ENCODE measurements at regions not wholly inside any gene's neighbourhood (a gene's known extent, or its start where the extent isn't known, plus 50 kb on each side); places are given as distances from the start of the nearest gene placed in this dataset.

- no peak for DNase-seq (ENCODE audit: low spot score)
Measured at GRCh38 chr3:22942981-22943380, 260.1 kb upstream of the UBE2E2 start.

- no peak for DNase-seq (ENCODE audit: low spot score)
Measured at GRCh38 chr3:22947851-22948250, 255.3 kb upstream of the UBE2E2 start.

- DNase-seq (ENCODE audit: low spot score): peak; percentile 22
Measured at GRCh38 chr3:22951910-22952309, 251.2 kb upstream of the UBE2E2 start.

GRCh38 chr3:22952860-22953259 lies 250.3 kb upstream of the UBE2E2 start:
- no peak for DNase-seq (ENCODE audit: low spot score)

GRCh38 chr3:22959593-22959992 lies 243.5 kb upstream of the UBE2E2 start:
- peak; percentile 6 for DNase-seq (ENCODE audit: low spot score)

GRCh38 chr3:22960105-22960984 lies 242.8 kb upstream of the UBE2E2 start:
- DNase-seq (ENCODE audit: low spot score): peak; percentile 50

GRCh38 chr3:22962244-22962643 lies 240.9 kb upstream of the UBE2E2 start:
- no peak for DNase-seq (ENCODE audit: low spot score)

GRCh38 chr3:22966349-22966748 lies 236.8 kb upstream of the UBE2E2 start:
- DNase-seq (ENCODE audit: low spot score): no peak

- DNase-seq (ENCODE audit: low spot score): peak; percentile 5
Measured at GRCh38 chr3:22969276-22969675, 233.9 kb upstream of the UBE2E2 start.

- no peak for DNase-seq (ENCODE audit: low spot score)
Measured at GRCh38 chr3:22971497-22971896, 231.6 kb upstream of the UBE2E2 start.

- DNase-seq (ENCODE audit: low spot score): no peak
Measured at GRCh38 chr3:22977042-22977441, 226.1 kb upstream of the UBE2E2 start.

GRCh38 chr3:22977650-22978289 lies 225.4 kb upstream of the UBE2E2 start:
- DNase-seq (ENCODE audit: low spot score): no peak

GRCh38 chr3:22979581-22979980 lies 223.5 kb upstream of the UBE2E2 start:
- no peak for DNase-seq (ENCODE audit: low spot score)

GRCh38 chr3:22980346-22980745 lies 222.8 kb upstream of the UBE2E2 start:
- no peak for DNase-seq (ENCODE audit: low spot score)

GRCh38 chr3:22981166-22981565 lies 222.0 kb upstream of the UBE2E2 start:
- no peak for DNase-seq (ENCODE audit: low spot score)

- no peak for DNase-seq (ENCODE audit: low spot score)
Measured at GRCh38 chr3:22981861-22982260, 221.3 kb upstream of the UBE2E2 start.

GRCh38 chr3:22982981-22983587 lies 220.0 kb upstream of the UBE2E2 start:
- no peak for DNase-seq (ENCODE audit: low spot score)

- DNase-seq (ENCODE audit: low spot score): no peak
Measured at GRCh38 chr3:22986958-22987357, 216.2 kb upstream of the UBE2E2 start.

GRCh38 chr3:22988566-22988965 lies 214.6 kb upstream of the UBE2E2 start:
- DNase-seq (ENCODE audit: low spot score): peak; percentile 91

- DNase-seq (ENCODE audit: low spot score): no peak
Measured at GRCh38 chr3:22989716-22990115, 213.4 kb upstream of the UBE2E2 start.

- no peak for DNase-seq (ENCODE audit: low spot score)
Measured at GRCh38 chr3:22990291-22991200, 212.6 kb upstream of the UBE2E2 start.

- DNase-seq (ENCODE audit: low spot score): no peak
Measured at GRCh38 chr3:22994781-22995180, 208.3 kb upstream of the UBE2E2 start.

All from kidney tubule cell (primary cell).